NB4 (cell line): ENCODE measurements at regions not wholly inside any gene's neighbourhood (a gene's known extent, or its start where the extent isn't known, plus 50 kb on each side); places are given as distances from the start of the nearest gene placed in this dataset.

ENCODE experiments used
- CTCF ChIP-seq: IDR thresholded peaks from one replicate; pipeline ENCODE4 v1.5.1; 2012; ENCODE audit warnings: low read depth, low read length
- MAX ChIP-seq: IDR thresholded peaks from 2 replicates; pipeline ENCODE4 v1.6.1; 2011; ENCODE audit warnings: low read depth, low read length
- POLR2A ChIP-seq: IDR thresholded peaks from 2 replicates; pipeline ENCODE4 v1.6.1; 2011; ENCODE audit warnings: mild to moderate bottlenecking; ENCODE audit not compliant: insufficient read length; ENCODE audit errors: extremely low read depth

- TF ChIP-seq CTCF (no peak), POLR2A (no peak), MAX (no peak)
Observed at GRCh38 chr4:100083289-100083688, 107.0 kb downstream of the DDIT4L start.
